H9 (cell line): ENCODE measurements at regions not wholly inside any gene's neighbourhood (a gene's known extent, or its start where the extent isn't known, plus 50 kb on each side); places are given as distances from the start of the nearest gene placed in this dataset.
A peak's percentile ranks its signal among the peaks of the same experiment; 100 is the strongest.

Experiments used
- DNase-seq: peaks from one replicate; pipeline ENCODE4 v3.0.0-alpha.2; 2017
- H2AFZ ChIP-seq: one replicate; pipeline ENCODE4 v1.6.1; 2013; ENCODE audit warnings: mild to moderate bottlenecking, low read length, control low read depth, moderate library complexity
- H2AK5ac ChIP-seq: 2 replicates; pipeline ENCODE4 v1.6.1; 2013; ENCODE audit warnings: low read length, control low read depth, mixed read lengths; ENCODE audit not compliant: insufficient read length
- H2BK120ac ChIP-seq: one replicate; pipeline ENCODE4 v1.6.1; 2013; ENCODE audit warnings: low read depth, mild to moderate bottlenecking, low read length, control low read depth, inconsistent platforms; ENCODE audit not compliant: poor library complexity, severe bottlenecking
- H2BK12ac ChIP-seq: 2 replicates; pipeline ENCODE4 v1.6.1; 2013; ENCODE audit warnings: low read length, control low read depth, mixed read lengths, low read depth; ENCODE audit not compliant: insufficient read length
- H2BK15ac ChIP-seq: 2 replicates; pipeline ENCODE4 v1.6.1; 2013; ENCODE audit warnings: low read depth, low read length, control low read depth
- H2BK20ac ChIP-seq: one replicate; pipeline ENCODE4 v1.6.1; 2013; ENCODE audit warnings: low read depth, mild to moderate bottlenecking, low read length, control low read depth, inconsistent platforms; ENCODE audit not compliant: poor library complexity, severe bottlenecking
- H2BK5ac ChIP-seq: 2 replicates; pipeline ENCODE4 v1.6.1; 2013; ENCODE audit warnings: low read length, control low read depth, mixed read lengths; ENCODE audit not compliant: insufficient read length
- H3K14ac ChIP-seq: 2 replicates; pipeline ENCODE4 v1.6.1; 2013; ENCODE audit warnings: low read length, control low read depth; ENCODE audit not compliant: insufficient read depth
- H3K18ac ChIP-seq: 2 replicates; pipeline ENCODE4 v1.6.1; 2013; ENCODE audit warnings: low read depth, mild to moderate bottlenecking, mixed read lengths, low read length, control low read depth; ENCODE audit not compliant: insufficient read length
- H3K23ac ChIP-seq: 2 replicates; pipeline ENCODE4 v1.6.1; 2013; ENCODE audit warnings: low read length, control low read depth, mixed read lengths, low read depth; ENCODE audit not compliant: insufficient read length
- H3K23me2 ChIP-seq: 2 replicates; pipeline ENCODE4 v1.6.1; 2013; ENCODE audit warnings: low read depth, mild to moderate bottlenecking, mixed read lengths, low read length, control low read depth; ENCODE audit not compliant: insufficient read length, poor library complexity, severe bottlenecking
- H3K27ac ChIP-seq: 2 replicates; pipeline ENCODE4 v1.5.1; 2013; ENCODE audit warnings: low read length, control low read depth, mixed read lengths, low read depth; ENCODE audit not compliant: insufficient read length
- H3K27me3 ChIP-seq: 2 replicates; pipeline ENCODE4 v1.6.1; 2013; ENCODE audit warnings: low read length, control low read depth, inconsistent platforms; ENCODE audit not compliant: insufficient read depth
- H3K4ac ChIP-seq: 2 replicates; pipeline ENCODE4 v1.6.1; 2013; ENCODE audit warnings: low read depth, mild to moderate bottlenecking, control low read depth, inconsistent platforms, low read length, moderate library complexity
- H3K4me1 ChIP-seq: 2 replicates; pipeline ENCODE4 v1.6.1; 2013; ENCODE audit warnings: low read length, control low read depth, inconsistent platforms; ENCODE audit not compliant: insufficient read depth
- H3K4me2 ChIP-seq: 2 replicates; pipeline ENCODE4 v1.6.1; 2013; ENCODE audit warnings: low read length, control low read depth, mixed read lengths; ENCODE audit not compliant: insufficient read length, insufficient read depth
- H3K56ac ChIP-seq: 2 replicates; pipeline ENCODE4 v1.6.1; 2013; ENCODE audit warnings: low read depth, mild to moderate bottlenecking, mixed read lengths, low read length, control low read depth; ENCODE audit not compliant: insufficient read length
- H3K79me1 ChIP-seq: 2 replicates; pipeline ENCODE4 v1.6.1; 2013; ENCODE audit warnings: low read depth, mild to moderate bottlenecking, moderate library complexity, low read length, control low read depth, inconsistent platforms; ENCODE audit not compliant: insufficient read depth, poor library complexity, severe bottlenecking
- H3K79me2 ChIP-seq: 2 replicates; pipeline ENCODE4 v1.6.1; 2013; ENCODE audit warnings: low read length, control low read depth, inconsistent platforms; ENCODE audit not compliant: insufficient read depth
- H3K9ac ChIP-seq: 2 replicates; pipeline ENCODE4 v1.6.1; 2013; ENCODE audit warnings: low read length, control low read depth, mixed read lengths; ENCODE audit not compliant: insufficient read length; ENCODE audit errors: extremely low read depth
- H3K9me3 ChIP-seq: one replicate; pipeline ENCODE4 v1.6.1; 2013; ENCODE audit warnings: low read depth, low read length, inconsistent platforms; ENCODE audit not compliant: control insufficient read depth
- H3T11ph ChIP-seq: one replicate; pipeline ENCODE4 v1.6.1; 2013; ENCODE audit warnings: mild to moderate bottlenecking, low read length, control low read depth, inconsistent platforms
- H4K20me1 ChIP-seq: one replicate; pipeline ENCODE4 v1.6.1; 2013; ENCODE audit not compliant: control insufficient read depth, insufficient read length, insufficient read depth
- H4K5ac ChIP-seq: 2 replicates; pipeline ENCODE4 v1.6.1; 2013; ENCODE audit warnings: low read depth, mild to moderate bottlenecking, mixed read lengths, low read length, control low read depth; ENCODE audit not compliant: insufficient read length
- H4K8ac ChIP-seq: replicated peaks from 2 replicates; pipeline ENCODE4 v1.6.1; 2013; ENCODE audit warnings: low read length, control low read depth, mixed read lengths, low read depth; ENCODE audit not compliant: insufficient read length
- H4K91ac ChIP-seq: 2 replicates; pipeline ENCODE4 v1.6.1; 2013; ENCODE audit warnings: low read depth, mild to moderate bottlenecking, moderate library complexity, mixed read lengths, low read length, control low read depth; ENCODE audit not compliant: insufficient read length
- H3K27ac Mint-ChIP-seq, 3 experiments: 2 replicates in 2 of 3; 3 replicates in 1 of 3; pipeline ENCODE4 v1.8.0; 2020 to 2021; ENCODE audit warnings: mixed read lengths in 3 of 3, mild to moderate bottlenecking in 1 of 3, moderate library complexity in 1 of 3
- H3K27me3 Mint-ChIP-seq: 2 replicates; pipeline ENCODE4 v1.8.0; 2021; ENCODE audit warnings: low read depth, mild to moderate bottlenecking, moderate library complexity, mixed read lengths
- H3K36me3 Mint-ChIP-seq, 3 experiments: 2 replicates in 2 of 3; 3 replicates in 1 of 3; pipeline ENCODE4 v1.8.0; 2020 to 2021; ENCODE audit warnings: low read depth in 3 of 3, mixed read lengths in 3 of 3; ENCODE audit not compliant: insufficient read depth in 1 of 3
- H3K4me1 Mint-ChIP-seq, 2 experiments: 2 replicates each; pipeline ENCODE4 v1.8.0; 2020; ENCODE audit warnings: mixed read lengths in 2 of 2
- H3K4me3 Mint-ChIP-seq, 2 experiments: 2 replicates in 1 of 2; 3 replicates in 1 of 2; pipeline ENCODE4 v1.8.0; 2020 to 2021; ENCODE audit warnings: mild to moderate bottlenecking in 2 of 2, mixed read lengths in 2 of 2, moderate library complexity in 1 of 2
- H3K9me3 Mint-ChIP-seq, 2 experiments: 2 replicates in 1 of 2; 3 replicates in 1 of 2; pipeline ENCODE4 v1.8.0; 2020; ENCODE audit warnings: mild to moderate bottlenecking in 2 of 2, mixed read lengths in 2 of 2, moderate library complexity in 1 of 2
- WGBS: extraction: QIAGEN DNeasy Blood & Tissue Kit; methylation state at CpG from one replicate; pipeline ENCODE4 v1.1.7; 2013; ENCODE audit warnings: missing lambda C conversion rate, low lambda C conversion rate, mixed read lengths; ENCODE audit not compliant: insufficient read length; ENCODE audit errors: extremely low coverage; 5-methylcytosine and 5-hydroxymethylcytosine counted together
- TF ChIP-seq, protein P1 (sequence below): fragments of 200-600 bp; sonication (generic); conservative IDR thresholded peaks from 3 replicates; pipeline ENCODE4 v1.8.0; 2021; ENCODE audit warnings: antibody characterized with exemption, mild to moderate bottlenecking

DNA sequence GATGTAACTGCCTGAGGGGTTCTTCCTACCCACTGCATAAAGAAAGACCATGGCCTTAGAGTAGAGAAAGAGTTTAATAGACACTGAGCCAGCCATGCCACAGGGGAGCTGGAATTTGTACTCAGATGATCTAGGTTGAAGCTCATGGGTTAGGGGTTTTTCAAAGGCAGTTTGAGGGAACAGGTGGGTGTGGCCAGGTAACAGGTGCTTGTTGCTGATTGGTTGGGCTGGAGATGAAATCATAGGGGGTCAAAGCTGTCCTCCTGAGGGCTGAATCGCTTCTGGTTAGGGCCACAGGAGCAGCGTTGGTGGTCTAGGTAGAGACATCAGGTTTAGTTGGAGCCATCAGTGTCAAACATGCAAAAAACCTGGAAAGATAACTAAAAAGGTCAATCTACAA, 59.2 kb upstream of the CSNK1A1L start:
- Mint-ChIP-seq H3K9me3 (peaks cover 12 to 22% of the 10 kb centered on the region in 2 experiments), H3K27me3 (no peaks in the 10 kb centered on the region), H3K36me3 (peaks cover 6 to 23% (median 6%) of the 10 kb centered on the region in 3 experiments; a peak in 6 of 7 replicates), H3K27ac (peak overlapping the region in 1 of 3 experiments; percentile 71; a peak in 1 of 7 replicates), H3K4me1 (peaks cover 10% of the 10 kb centered on the region in 2 experiments), H3K4me3 (no peak overlapping the region)
- Histone ChIP-seq H4K8ac (no peak overlapping the region), H3K56ac (no peak overlapping the region), H2AK5ac (no peak overlapping the region), H3K27ac (no peak overlapping the region), H3K18ac (no peak overlapping the region), H3T11ph (no peak overlapping the region), H3K9ac (no peak overlapping the region), H3K79me1 (no peaks in the 10 kb centered on the region), H3K27me3 (no peaks in the 10 kb centered on the region), H3K14ac (no peak overlapping the region), H3K4me1 (no peaks in the 10 kb centered on the region), H3K9me3 (no peaks in the 10 kb centered on the region), H3K23me2 (no peaks in the 10 kb centered on the region), H2BK15ac (no peak overlapping the region), H3K4me2 (no peak overlapping the region), H2BK5ac (no peak overlapping the region), H4K5ac (no peak overlapping the region), H4K91ac (no peak overlapping the region), H3K23ac (no peak overlapping the region), H4K20me1 (no peaks in the 10 kb centered on the region), H2AFZ (no peak overlapping the region), H2BK20ac (no peak overlapping the region), H3K79me2 (no peaks in the 10 kb centered on the region), H3K4ac (no peak overlapping the region), H2BK12ac (no peak overlapping the region), H2BK120ac (no peak overlapping the region)
- WGBS: no CpG with 5 or more reads among the region's 2 CpGs
- TF ChIP-seq, protein P1, sequence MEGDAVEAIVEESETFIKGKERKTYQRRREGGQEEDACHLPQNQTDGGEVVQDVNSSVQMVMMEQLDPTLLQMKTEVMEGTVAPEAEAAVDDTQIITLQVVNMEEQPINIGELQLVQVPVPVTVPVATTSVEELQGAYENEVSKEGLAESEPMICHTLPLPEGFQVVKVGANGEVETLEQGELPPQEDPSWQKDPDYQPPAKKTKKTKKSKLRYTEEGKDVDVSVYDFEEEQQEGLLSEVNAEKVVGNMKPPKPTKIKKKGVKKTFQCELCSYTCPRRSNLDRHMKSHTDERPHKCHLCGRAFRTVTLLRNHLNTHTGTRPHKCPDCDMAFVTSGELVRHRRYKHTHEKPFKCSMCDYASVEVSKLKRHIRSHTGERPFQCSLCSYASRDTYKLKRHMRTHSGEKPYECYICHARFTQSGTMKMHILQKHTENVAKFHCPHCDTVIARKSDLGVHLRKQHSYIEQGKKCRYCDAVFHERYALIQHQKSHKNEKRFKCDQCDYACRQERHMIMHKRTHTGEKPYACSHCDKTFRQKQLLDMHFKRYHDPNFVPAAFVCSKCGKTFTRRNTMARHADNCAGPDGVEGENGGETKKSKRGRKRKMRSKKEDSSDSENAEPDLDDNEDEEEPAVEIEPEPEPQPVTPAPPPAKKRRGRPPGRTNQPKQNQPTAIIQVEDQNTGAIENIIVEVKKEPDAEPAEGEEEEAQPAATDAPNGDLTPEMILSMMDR: no peak
- no peak for DNase-seq
